ENCODE measurements at regions not wholly inside any gene's neighbourhood (a gene's known extent, or its start where the extent isn't known, plus 50 kb on each side); places are given as distances from the start of the nearest gene placed in this dataset.

GRCh38 chr18:78688916-78689315 is 290.7 kb upstream of the SALL3 start:
- no peak overlapping the region for H3K27ac ChIP-seq (ENCODE audit: low read depth, low read length, poor library complexity, severe bottlenecking)
- no peaks in the 10 kb centered on the region for H3K27me3 ChIP-seq (replicated peaks; ENCODE audit: insufficient read depth, low read depth, low read length, poor library complexity)
- no peak overlapping the region for H3K4me3 ChIP-seq (ENCODE audit: low read depth, low read length, poor library complexity, severe bottlenecking)
- H3K4me1 ChIP-seq (ENCODE audit: insufficient read depth, low read length, poor library complexity, severe bottlenecking) = no peaks in the 10 kb centered on the region
- ChIA-PET POLR2A (ENCODE audit: low non-redundant PET) (no interaction called here), CTCF (no interaction called here)
- H3K36me3 ChIP-seq (ENCODE audit: insufficient read depth, low read length, poor library complexity, severe bottlenecking) = no peaks in the 10 kb centered on the region
- H3K9me3 ChIP-seq (ENCODE audit: low read depth, low read length, poor library complexity, severe bottlenecking) = no peaks in the 10 kb centered on the region
- intact Hi-C loops (cut with micrococcal nuclease; ENCODE audit: unreplicated experiment) = no loop called here
- TF ChIP-seq CTCF (conservative IDR thresholded peaks at IDR 0.05; ENCODE audit: low read depth, low read length) = no peak
- no peak for TF ChIP-seq EZH2 (IDR thresholded peaks at IDR 0.05; ENCODE audit: borderline replicate concordance, low read depth, low read length, poor library complexity, severe bottlenecking)
- no TSS peak for BruUV-seq (replicated peaks)
- DNase-seq (ENCODE audit: low spot score) = no peak

- BruUV-seq (replicated peaks) = no TSS peak
- intact Hi-C loops (cut with micrococcal nuclease; ENCODE audit: unreplicated experiment) = no loop called here
- no peak overlapping the region for H3K27ac ChIP-seq (ENCODE audit: low read depth, low read length, poor library complexity, severe bottlenecking)
- ChIA-PET POLR2A (ENCODE audit: low non-redundant PET) (no interaction called here), CTCF (no interaction called here)
- TF ChIP-seq CTCF (conservative IDR thresholded peaks at IDR 0.05; ENCODE audit: low read depth, low read length) (no peak), EZH2 (IDR thresholded peaks at IDR 0.05; ENCODE audit: borderline replicate concordance, low read depth, low read length, poor library complexity, severe bottlenecking) (no peak)
- H3K36me3 ChIP-seq (ENCODE audit: insufficient read depth, low read length, poor library complexity, severe bottlenecking) = no peaks in the 10 kb centered on the region
- DNase-seq (ENCODE audit: low spot score) = no peak
- no peak overlapping the region for H3K4me3 ChIP-seq (ENCODE audit: low read depth, low read length, poor library complexity, severe bottlenecking)
- no peaks in the 10 kb centered on the region for H3K9me3 ChIP-seq (ENCODE audit: low read depth, low read length, poor library complexity, severe bottlenecking)
- no peaks in the 10 kb centered on the region for H3K4me1 ChIP-seq (ENCODE audit: insufficient read depth, low read length, poor library complexity, severe bottlenecking)
- no peaks in the 10 kb centered on the region for H3K27me3 ChIP-seq (replicated peaks; ENCODE audit: insufficient read depth, low read depth, low read length, poor library complexity)
Observed at GRCh38 chr18:78689606-78690005, 290.0 kb upstream of the SALL3 start.

GRCh38 chr18:78692105-78692504 is 287.5 kb upstream of the SALL3 start:
- no peaks in the 10 kb centered on the region for H3K36me3 ChIP-seq (ENCODE audit: insufficient read depth, low read length, poor library complexity, severe bottlenecking)
- H3K4me1 ChIP-seq (ENCODE audit: insufficient read depth, low read length, poor library complexity, severe bottlenecking) = no peaks in the 10 kb centered on the region
- TF ChIP-seq EZH2 (IDR thresholded peaks at IDR 0.05; ENCODE audit: borderline replicate concordance, low read depth, low read length, poor library complexity, severe bottlenecking) (no peak), CTCF (conservative IDR thresholded peaks at IDR 0.05; ENCODE audit: low read depth, low read length) (no peak)
- ChIA-PET CTCF (no interaction called here), POLR2A (ENCODE audit: low non-redundant PET) (no interaction called here)
- intact Hi-C loops (cut with micrococcal nuclease; ENCODE audit: unreplicated experiment) = no loop called here
- no peak overlapping the region for H3K27ac ChIP-seq (ENCODE audit: low read depth, low read length, poor library complexity, severe bottlenecking)
- no peak overlapping the region for H3K4me3 ChIP-seq (ENCODE audit: low read depth, low read length, poor library complexity, severe bottlenecking)
- H3K9me3 ChIP-seq (ENCODE audit: low read depth, low read length, poor library complexity, severe bottlenecking) = no peaks in the 10 kb centered on the region
- no peak for DNase-seq (ENCODE audit: low spot score)
- no TSS peak for BruUV-seq (replicated peaks)
- no peaks in the 10 kb centered on the region for H3K27me3 ChIP-seq (replicated peaks; ENCODE audit: insufficient read depth, low read depth, low read length, poor library complexity)
